IMR-90 (cell line): ENCODE measurements at regions not wholly inside any gene's neighbourhood (a gene's known extent, or its start where the extent isn't known, plus 50 kb on each side); places are given as distances from the start of the nearest gene placed in this dataset.

Experiments
- ATAC-seq: fragments of 200-7000 bp; cut with Tn5 transposase; 2 replicates; pipeline ENCODE4 v1.9.1; 2020; ENCODE audit warnings: low read depth, mild to moderate bottlenecking, moderate library complexity
- BruUV-seq: library from RNA; stranded (reverse); fragments of 400-500 nt; replicated peaks from 2 replicates; lab custom pipeline; 2021; lab: Mats Ljungman, UMichigan
- CTCF ChIA-PET: fragments of 300-600 bp; formaldehyde crosslinking; extraction: SDS; loops from one replicate; lab custom pipeline; 2021; ENCODE audit warnings: antibody characterized with exemption; lab: Yijun Ruan, JAX
- POLR2A ChIA-PET: fragments of 300-600 bp; sonication (Branson Sonifier 250); formaldehyde crosslinking; loops from one replicate; lab custom pipeline; 2022; ENCODE audit warnings: antibody characterized with exemption; ENCODE audit not compliant: unreplicated experiment; lab: Charles Lee
- DNase-seq: peaks from one replicate; pipeline ENCODE4 v3.0.0; 2013
- H2AFZ ChIP-seq: replicated peaks from 2 replicates; pipeline ENCODE3; 2013; ENCODE audit warnings: low read length, mild to moderate bottlenecking; ENCODE audit not compliant: poor library complexity
- H2AK5ac ChIP-seq: 2 replicates; pipeline ENCODE4 v1.6.1; 2013; ENCODE audit warnings: low read depth, low read length, inconsistent platforms
- H2AK9ac ChIP-seq: replicated peaks from 2 replicates; pipeline ENCODE3; 2013; ENCODE audit warnings: mild to moderate bottlenecking, low read depth, low read length, moderate library complexity; ENCODE audit not compliant: poor library complexity
- H2BK120ac ChIP-seq: 2 replicates; pipeline ENCODE4 v1.6.1; 2013; ENCODE audit warnings: low read depth, low read length, inconsistent platforms
- H2BK15ac ChIP-seq: 3 replicates; pipeline ENCODE4 v1.6.1; 2013; ENCODE audit warnings: low read depth, low read length, inconsistent platforms
- H2BK20ac ChIP-seq: 2 replicates; pipeline ENCODE4 v1.6.1; 2013; ENCODE audit warnings: low read depth, mild to moderate bottlenecking, inconsistent platforms, low read length, moderate library complexity
- H2BK5ac ChIP-seq: 2 replicates; pipeline ENCODE4 v1.6.1; 2013; ENCODE audit warnings: mild to moderate bottlenecking, low read depth, low read length, inconsistent platforms; ENCODE audit not compliant: poor library complexity, severe bottlenecking
- H3K14ac ChIP-seq: replicated peaks from 2 replicates; pipeline ENCODE4 v1.6.1; 2013; ENCODE audit warnings: low read depth, low read length, inconsistent platforms
- H3K18ac ChIP-seq: 2 replicates; pipeline ENCODE4 v1.6.1; 2013; ENCODE audit warnings: low read depth, low read length, control low read depth
- H3K23ac ChIP-seq: 2 replicates; pipeline ENCODE4 v1.6.1; 2013; ENCODE audit warnings: low read depth, low read length, inconsistent platforms
- H3K27ac ChIP-seq: 2 replicates; pipeline ENCODE4 v1.5.1; 2013; ENCODE audit warnings: mild to moderate bottlenecking, control low read depth, low read length; ENCODE audit not compliant: insufficient read depth
- H3K27me3 ChIP-seq: 2 replicates; pipeline ENCODE4 v1.6.1; 2013; ENCODE audit warnings: low read length; ENCODE audit not compliant: control insufficient read depth, insufficient read depth
- H3K36me3 ChIP-seq: 2 replicates; pipeline ENCODE4 v1.6.1; 2013; ENCODE audit warnings: low read length, mixed read lengths; ENCODE audit not compliant: control insufficient read depth, insufficient read depth
- H3K4ac ChIP-seq: 2 replicates; pipeline ENCODE4 v1.6.1; 2013; ENCODE audit warnings: low read depth, low read length, inconsistent platforms
- H3K4me1 ChIP-seq: 2 replicates; pipeline ENCODE4 v1.6.1; 2013; ENCODE audit warnings: low read length, mixed read lengths; ENCODE audit not compliant: control insufficient read depth, insufficient read depth
- H3K4me2 ChIP-seq: 2 replicates; pipeline ENCODE4 v1.6.1; 2013; ENCODE audit warnings: low read depth, mild to moderate bottlenecking, control low read depth, low read length, moderate library complexity
- H3K4me3 ChIP-seq: 2 replicates; pipeline ENCODE4 v1.5.1; 2013; ENCODE audit warnings: low read depth, mild to moderate bottlenecking, control low read depth, low read length, moderate library complexity; ENCODE audit not compliant: insufficient read depth
- H3K56ac ChIP-seq: 2 replicates; pipeline ENCODE4 v1.6.1; 2013; ENCODE audit warnings: low read length, inconsistent platforms; ENCODE audit not compliant: insufficient read depth; ENCODE audit errors: extremely low read depth
- H3K79me1 ChIP-seq, 2 experiments: 2 replicates each; pipeline ENCODE4 v1.6.1; 2013; ENCODE audit warnings: low read length in 2 of 2, inconsistent platforms in 1 of 2, low read depth in 1 of 2
- H3K9ac ChIP-seq: 2 replicates; pipeline ENCODE4 v1.6.1; 2013; ENCODE audit warnings: low read depth, low read length, control low read depth
- H3K9me1 ChIP-seq: 2 replicates; pipeline ENCODE4 v1.6.1; 2013; ENCODE audit warnings: low read length, inconsistent platforms; ENCODE audit not compliant: insufficient read depth
- H3K9me3 ChIP-seq: 2 replicates; pipeline ENCODE4 v1.6.1; 2013; ENCODE audit warnings: low read length; ENCODE audit not compliant: control insufficient read depth, insufficient read depth
- H4K20me1 ChIP-seq: 2 replicates; pipeline ENCODE4 v1.6.1; 2013; ENCODE audit warnings: low read length, inconsistent platforms; ENCODE audit not compliant: insufficient read depth
- H4K5ac ChIP-seq: 2 replicates; pipeline ENCODE4 v1.6.1; 2013; ENCODE audit warnings: mild to moderate bottlenecking, low read depth, low read length, control low read depth
- H4K8ac ChIP-seq, 2 experiments: 2 replicates each; pipeline ENCODE4 v1.6.1; 2013; ENCODE audit warnings: low read depth in 2 of 2, low read length in 2 of 2, control low read depth in 1 of 2, inconsistent platforms in 1 of 2
- H4K91ac ChIP-seq: 2 replicates; pipeline ENCODE4 v1.6.1; 2013; ENCODE audit warnings: low read depth, low read length, inconsistent platforms; ENCODE audit not compliant: insufficient read depth
- BHLHE40 ChIP-seq: fragments of 150-350 bp; IDR thresholded peaks from 2 replicates; pipeline ENCODE4 v1.6.1; 2016; ENCODE audit warnings: mild to moderate bottlenecking, low read depth, low read length
- CEBPB ChIP-seq: IDR thresholded peaks from 2 replicates; pipeline ENCODE4 v1.6.1; 2012; ENCODE audit warnings: low read depth, low read length, improper control_type of control experiment
- CHD1 ChIP-seq: IDR thresholded peaks from 2 replicates; pipeline ENCODE4 v1.6.1; 2012; ENCODE audit warnings: low read depth, low read length, improper control_type of control experiment
- FOS ChIP-seq: fragments of 150-350 bp; IDR thresholded peaks from 2 replicates; pipeline ENCODE4 v1.6.1; 2016; ENCODE audit warnings: low read depth, low read length
- MAFK ChIP-seq: IDR thresholded peaks from 2 replicates; pipeline ENCODE4 v1.6.1; 2012; ENCODE audit warnings: low read depth, low read length, improper control_type of control experiment
- MAZ ChIP-seq: IDR thresholded peaks from 2 replicates; pipeline ENCODE4 v1.6.1; 2012; ENCODE audit warnings: low read depth, mild to moderate bottlenecking, low read length, improper control_type of control experiment, moderate library complexity, borderline replicate concordance
- MXI1 ChIP-seq: IDR thresholded peaks from 2 replicates; pipeline ENCODE4 v1.6.1; 2012; ENCODE audit warnings: low read depth, mild to moderate bottlenecking, low read length, moderate library complexity, borderline replicate concordance
- NFE2L2 ChIP-seq: fragments of 150-350 bp; IDR thresholded peaks from 2 replicates; pipeline ENCODE4 v1.6.1; 2016; ENCODE audit warnings: low read depth, mild to moderate bottlenecking, low read length
- POLR2A ChIP-seq: IDR thresholded peaks from 2 replicates; pipeline ENCODE4 v1.6.1; 2012; ENCODE audit warnings: mild to moderate bottlenecking, low read depth, low read length
- RAD21 ChIP-seq: IDR thresholded peaks from 2 replicates; pipeline ENCODE4 v1.6.1; 2012; ENCODE audit warnings: low read length, improper control_type of control experiment
- RCOR1 ChIP-seq: IDR thresholded peaks from 2 replicates; pipeline ENCODE4 v1.6.1; 2012; ENCODE audit warnings: mild to moderate bottlenecking, low read length, improper control_type of control experiment; ENCODE audit not compliant: insufficient replicate concordance
- RFX5 ChIP-seq: IDR thresholded peaks from 2 replicates; pipeline ENCODE4 v1.8.0; 2012; ENCODE audit warnings: low read depth, mild to moderate bottlenecking, low read length, moderate library complexity
- SMC3 ChIP-seq: fragments of 150-350 bp; IDR thresholded peaks from 2 replicates; pipeline ENCODE4 v1.6.1; 2016; ENCODE audit warnings: low read depth, mild to moderate bottlenecking, antibody characterized with exemption, low read length, moderate library complexity
- USF2 ChIP-seq: fragments of 150-350 bp; IDR thresholded peaks from 2 replicates; pipeline ENCODE4 v1.6.1; 2017; ENCODE audit warnings: mild to moderate bottlenecking, antibody characterized with exemption, low read length, low read depth
- WGBS, 2 experiments: methylation state at CpG; one replicate each; pipeline versions ENCODE4 v1.1.5 to v1.1.7; 2013; ENCODE audit warnings: missing lambda C conversion rate in 2 of 2; ENCODE audit not compliant: insufficient read length in 1 of 2; ENCODE audit errors: extremely low coverage in 2 of 2; 5-methylcytosine and 5-hydroxymethylcytosine counted together
- dilution Hi-C: fragments of 300-500 bp; cut with HindIII; formaldehyde crosslinking; loops from one replicate; pipeline ENCODE4 v1.14.3; 2018; ENCODE audit warnings: low sequenced_read_pairs; ENCODE audit not compliant: unreplicated experiment
- in situ Hi-C: fragments of 300-500 bp; cut with MboI; formaldehyde crosslinking; loops from 3 replicates; pipeline ENCODE4 v1.14.3; 2019; ENCODE audit warnings: low sequenced_read_pairs, inconsistent platforms, mixed read lengths
- intact Hi-C: fragments of 100-400 bp; cut with micrococcal nuclease; formaldehyde crosslinking; loops from 2 replicates; pipeline ENCODE4 v1.10.0; 2022
- TF ChIP-seq, protein P1 (sequence below): fragments of 150-350 bp; IDR thresholded peaks from 2 replicates; pipeline ENCODE4 v1.6.1; 2016; ENCODE audit warnings: low read depth, mild to moderate bottlenecking, low read length, moderate library complexity, borderline replicate concordance

GRCh38 chr1:194056169-194056568, 869.8 kb upstream of the B3GALT2 start:
- in situ Hi-C loops (no loop called here), intact Hi-C loops (no loop called here), dilution Hi-C loops (no loop called here)
- Histone ChIP-seq H3K27ac (no peak overlapping the region), H3K23ac (no peak overlapping the region), H3K9ac (no peak overlapping the region), H2BK15ac (no peak overlapping the region), H2BK5ac (no peak overlapping the region), H2AK5ac (no peak overlapping the region), H3K9me1 (no peaks in the 10 kb centered on the region), H4K8ac (no peak overlapping the region), H2BK20ac (no peak overlapping the region), H3K4me1 (no peaks in the 10 kb centered on the region), H4K5ac (no peak overlapping the region), H3K4me3 (no peak overlapping the region), H4K20me1 (no peaks in the 10 kb centered on the region), H3K18ac (no peak overlapping the region), H3K27me3 (no peaks in the 10 kb centered on the region), H4K91ac (no peak overlapping the region), H3K14ac (no peak overlapping the region), H3K4me2 (no peak overlapping the region), H3K79me1 (no peaks in the 10 kb centered on the region), H2AK9ac (no peak overlapping the region), H3K56ac (no peak overlapping the region), H3K36me3 (no peaks in the 10 kb centered on the region), H2BK120ac (no peak overlapping the region), H3K9me3 (no peaks in the 10 kb centered on the region), H3K4ac (no peak overlapping the region), H2AFZ (no peak overlapping the region)
- POLR2A ChIA-PET = no interaction called here
- ATAC-seq = no peak
- no peak for DNase-seq
- TF ChIP-seq POLR2A (no peak), NFE2L2 (no peak), MAFK (no peak), BHLHE40 (no peak), SMC3 (no peak), RAD21 (no peak), USF2 (no peak), CEBPB (no peak), RCOR1 (no peak), RFX5 (no peak), FOS (no peak), CHD1 (no peak), MAZ (no peak), MXI1 (no peak)
- TF ChIP-seq, protein P1, sequence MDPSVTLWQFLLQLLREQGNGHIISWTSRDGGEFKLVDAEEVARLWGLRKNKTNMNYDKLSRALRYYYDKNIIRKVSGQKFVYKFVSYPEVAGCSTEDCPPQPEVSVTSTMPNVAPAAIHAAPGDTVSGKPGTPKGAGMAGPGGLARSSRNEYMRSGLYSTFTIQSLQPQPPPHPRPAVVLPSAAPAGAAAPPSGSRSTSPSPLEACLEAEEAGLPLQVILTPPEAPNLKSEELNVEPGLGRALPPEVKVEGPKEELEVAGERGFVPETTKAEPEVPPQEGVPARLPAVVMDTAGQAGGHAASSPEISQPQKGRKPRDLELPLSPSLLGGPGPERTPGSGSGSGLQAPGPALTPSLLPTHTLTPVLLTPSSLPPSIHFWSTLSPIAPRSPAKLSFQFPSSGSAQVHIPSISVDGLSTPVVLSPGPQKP = no peak
- CTCF ChIA-PET = no interaction called here
- no CpG with 5 or more reads among the region's 2 CpGs for WGBS, 2 experiments
- BruUV-seq = no TSS peak
